DMS79 treated with DMSO at 0.1 percent for 48 hours (cell line): ENCODE measurements at regions not wholly inside any gene's neighbourhood (a gene's known extent, or its start where the extent isn't known, plus 50 kb on each side); places are given as distances from the start of the nearest gene placed in this dataset.

Experiments used
- DNase-seq: peaks from one replicate; lab custom pipeline; 2025; lab: John Stamatoyannopoulos, UW

- no peak for DNase-seq
Measured at GRCh38 chr5:143497749-143498148, 94.3 kb upstream of the NR3C1 start.

GRCh38 chr5:143496943-143497342, 93.5 kb upstream of the NR3C1 start:
- DNase-seq, result no peak

DNA sequence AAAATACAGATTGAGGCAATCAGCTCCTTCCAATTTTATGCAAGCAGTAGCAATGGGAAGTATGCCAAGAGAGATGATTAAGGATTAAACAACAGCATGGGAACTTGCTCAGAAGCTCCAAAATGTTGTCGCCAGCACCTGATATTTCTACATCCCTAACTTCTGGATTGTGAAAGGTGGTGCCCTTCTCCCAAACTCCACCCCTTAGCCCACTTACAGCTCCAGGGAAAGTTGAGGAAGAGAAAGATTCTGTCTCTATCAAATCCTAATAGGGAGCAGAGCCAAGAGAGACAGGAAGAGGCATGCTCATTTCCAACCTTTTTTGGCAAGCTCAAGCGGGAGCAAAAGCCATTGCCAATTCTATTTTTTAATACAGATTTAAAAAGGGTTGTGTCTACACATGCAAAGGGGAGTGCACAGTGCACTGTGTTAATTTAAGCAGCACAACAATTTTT, 92.4 kb upstream of the NR3C1 start:
- peak; percentile 43 for DNase-seq

GRCh38 chr5:143495110-143495509, 91.6 kb upstream of the NR3C1 start:
- DNase-seq, result no peak

GRCh38 chr5:143494595-143494994, 91.1 kb upstream of the NR3C1 start:
- DNase-seq, result no peak

GRCh38 chr5:143494162-143494561, 90.7 kb upstream of the NR3C1 start:
- DNase-seq, result no peak

GRCh38 chr5:143492783-143493182, 89.3 kb upstream of the NR3C1 start:
- no peak for DNase-seq

DNA sequence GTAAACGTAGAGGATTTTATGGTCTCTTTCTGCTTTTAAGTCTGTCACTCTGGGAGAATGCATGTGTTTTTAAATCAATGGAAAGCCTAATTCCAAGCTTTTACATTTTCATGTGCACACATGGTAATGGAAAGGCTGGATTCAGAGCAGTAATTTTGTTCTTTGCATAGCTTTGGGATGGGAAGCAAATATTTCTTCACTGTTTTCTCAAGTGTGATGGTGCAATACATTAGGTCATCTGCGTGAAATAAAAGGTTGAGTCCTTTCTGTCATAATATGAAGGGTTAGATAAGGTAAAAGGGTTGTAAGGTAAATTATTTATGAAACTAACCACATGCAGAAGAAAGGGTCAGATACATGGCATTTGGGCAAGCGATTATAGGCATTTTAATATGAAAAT, 88.2 kb upstream of the NR3C1 start:
- peak; percentile 1 for DNase-seq

- no peak for DNase-seq
Measured at GRCh38 chr5:143488381-143488780, 84.9 kb upstream of the NR3C1 start.

DNA sequence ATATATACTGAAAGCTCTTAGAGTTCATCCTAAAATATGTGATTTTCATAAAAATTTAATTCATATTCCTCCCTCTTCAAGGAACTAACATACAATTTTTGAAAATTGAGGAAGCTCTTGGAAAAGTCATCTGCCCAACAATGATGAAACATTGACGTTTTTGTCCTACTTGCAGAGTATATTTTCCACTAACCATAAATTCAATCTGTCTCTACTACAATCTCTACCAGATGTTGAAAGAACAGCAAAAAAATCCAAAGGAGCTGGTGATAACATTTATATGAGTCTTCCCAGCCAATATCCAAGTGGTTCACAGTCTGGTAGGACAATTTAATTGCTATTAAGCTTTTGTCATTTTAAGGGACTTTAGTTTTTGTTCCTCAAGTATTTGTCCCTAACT, 81.1 kb upstream of the NR3C1 start:
- DNase-seq, result no peak

- no peak for DNase-seq
Measured at GRCh38 chr5:143481697-143482531, 78.4 kb upstream of the NR3C1 start.

GRCh38 chr5:143480001-143480400, 76.5 kb upstream of the NR3C1 start:
- no peak for DNase-seq

- DNase-seq, result no peak
Measured at GRCh38 chr5:143479394-143479793, 75.9 kb upstream of the NR3C1 start.

DNA sequence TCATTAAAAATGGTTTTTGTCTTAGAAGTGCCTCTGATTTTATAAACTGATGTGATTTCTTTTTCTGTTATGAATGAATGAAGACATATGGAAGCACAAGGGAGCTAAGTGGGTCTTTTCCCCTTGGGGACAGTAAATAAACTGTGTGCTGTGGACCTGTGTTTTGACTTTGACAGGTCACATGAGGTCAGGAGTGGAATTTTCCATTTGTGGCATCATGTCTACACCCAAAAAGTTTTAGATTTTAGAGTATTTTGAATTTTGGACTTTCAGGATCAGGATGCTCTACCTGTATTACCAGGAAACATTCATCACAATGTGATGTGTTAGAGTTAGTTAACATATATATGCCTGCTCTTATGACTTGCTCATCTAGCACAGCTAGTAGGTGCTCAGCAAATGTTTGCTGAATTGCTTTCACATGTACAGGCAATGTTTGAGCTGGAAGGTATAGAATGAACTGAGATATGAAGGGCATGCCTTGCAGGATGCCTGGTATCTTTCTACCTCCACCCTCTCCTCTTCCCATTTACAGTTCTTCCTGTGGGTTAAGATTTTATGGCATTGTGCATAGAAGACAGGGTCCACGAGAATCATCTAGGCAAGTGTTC, 73.2 kb upstream of the NR3C1 start:
- no peak for DNase-seq

DNA sequence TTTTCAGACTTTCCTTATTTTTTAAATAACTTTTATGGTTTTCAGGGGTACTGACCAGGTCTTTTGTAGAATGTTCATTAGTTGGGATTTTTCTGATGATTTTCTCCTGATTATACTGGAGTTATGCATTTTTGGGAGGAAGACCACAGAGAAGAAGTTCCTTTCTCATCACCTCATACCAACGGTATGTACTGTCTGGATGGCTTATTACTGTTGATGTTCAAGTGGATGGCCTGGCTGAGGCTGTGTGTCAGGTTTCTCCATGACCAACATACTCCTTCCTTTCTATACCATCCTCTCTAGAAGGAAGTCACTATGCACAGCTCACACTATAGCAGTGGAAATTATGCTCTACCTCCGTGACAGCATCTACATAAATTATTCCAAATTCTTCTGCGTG, 71.1 kb upstream of the NR3C1 start:
- DNase-seq, result no peak

DNA sequence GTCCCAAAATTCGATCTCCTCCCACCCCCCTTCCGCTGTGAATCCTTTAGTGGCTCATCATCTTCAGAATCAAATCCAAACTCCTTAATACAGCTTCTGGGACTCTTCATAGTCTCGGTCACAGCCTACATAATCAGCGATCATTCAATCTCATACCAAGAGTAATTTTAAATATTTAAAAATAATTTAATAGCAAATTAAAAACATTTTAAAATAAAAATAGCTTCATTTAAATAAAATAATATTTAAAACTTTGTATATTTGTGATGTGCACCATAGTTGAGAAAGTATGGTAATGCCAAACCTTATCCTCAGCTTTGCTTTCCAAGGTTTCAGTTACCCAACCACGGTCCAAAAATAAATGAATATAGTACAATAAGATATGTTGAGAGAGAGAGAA, 70.0 kb upstream of the NR3C1 start:
- DNase-seq, result no peak

DNA sequence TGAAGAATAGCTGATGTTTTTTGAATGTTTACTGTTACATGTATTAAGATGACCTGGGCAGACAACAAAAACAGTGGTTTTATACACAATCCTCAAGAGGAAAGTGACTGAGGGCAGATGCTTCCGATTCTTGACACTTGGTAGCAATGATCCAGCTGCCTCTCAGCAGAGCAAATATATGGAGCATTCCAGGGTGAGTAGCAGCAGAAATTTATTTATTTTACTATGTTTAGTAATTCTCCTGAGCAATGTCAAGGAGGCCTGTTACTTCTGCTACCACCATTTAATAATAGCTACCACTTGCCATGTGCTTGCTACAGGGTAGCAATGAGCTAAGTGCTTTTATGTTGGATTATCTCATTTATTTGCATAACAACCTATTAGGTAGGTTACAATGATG, 69.1 kb upstream of the NR3C1 start:
- no peak for DNase-seq

DNA sequence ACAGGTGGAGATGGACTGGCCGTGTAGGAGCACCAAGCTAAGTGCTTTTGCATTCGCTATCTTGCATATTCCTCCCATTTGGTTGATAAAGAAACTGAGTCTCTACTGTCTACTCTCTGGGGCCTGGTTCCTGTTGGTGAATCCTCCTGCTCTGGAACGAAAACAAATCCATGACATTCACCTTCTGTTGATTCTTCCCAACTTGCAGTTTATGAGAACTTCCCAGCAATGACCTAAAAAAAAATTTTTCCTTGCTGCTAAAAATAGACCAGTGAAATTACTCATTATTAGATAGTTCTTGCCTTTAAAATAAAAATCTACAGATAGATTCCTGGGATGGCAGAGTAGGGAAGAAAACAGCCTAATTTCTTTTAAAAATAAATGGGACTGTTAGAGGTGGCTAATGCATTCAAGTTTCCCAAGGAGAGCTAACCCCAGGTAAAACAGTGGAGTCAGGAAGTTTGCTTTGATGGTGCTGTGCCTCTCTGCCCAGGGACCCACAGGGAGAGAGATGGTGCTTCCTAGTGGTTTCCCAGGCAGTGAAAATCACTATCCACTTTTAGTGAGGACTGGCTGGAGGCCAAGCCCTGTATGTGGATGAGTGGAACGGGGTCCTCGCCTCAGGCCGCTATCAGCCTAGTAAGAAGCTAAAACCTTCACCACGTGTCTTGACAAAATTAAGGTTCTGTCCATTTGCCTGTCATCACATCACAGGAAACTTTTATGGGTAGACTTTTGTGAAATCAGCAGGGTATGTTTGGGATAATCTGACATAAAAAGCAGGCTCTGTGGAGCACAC, 68.4 kb upstream of the NR3C1 start:
- DNase-seq, result no peak

DNA sequence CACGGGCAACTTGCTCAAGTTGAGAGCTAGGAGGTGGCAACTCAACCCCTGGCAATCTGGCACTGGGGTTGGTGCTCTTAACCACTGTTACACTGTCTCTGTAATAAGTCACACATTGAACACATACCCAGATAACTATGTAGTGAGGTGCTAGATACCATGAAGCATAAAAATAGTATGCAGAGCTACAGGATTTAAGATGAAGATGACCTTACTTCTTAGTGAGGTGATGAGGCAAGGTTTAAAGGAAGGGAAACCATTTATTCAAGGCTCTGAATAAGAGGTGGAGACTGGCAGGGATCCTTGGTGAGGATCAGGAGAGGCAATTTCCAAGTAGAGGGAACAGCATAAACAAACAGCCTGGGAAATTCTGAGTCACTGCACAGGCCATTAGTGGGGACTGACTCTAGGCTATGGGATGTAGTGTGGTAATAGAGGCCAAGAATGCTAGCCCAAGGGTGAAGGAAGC, 67.6 kb upstream of the NR3C1 start:
- no peak for DNase-seq

DNA sequence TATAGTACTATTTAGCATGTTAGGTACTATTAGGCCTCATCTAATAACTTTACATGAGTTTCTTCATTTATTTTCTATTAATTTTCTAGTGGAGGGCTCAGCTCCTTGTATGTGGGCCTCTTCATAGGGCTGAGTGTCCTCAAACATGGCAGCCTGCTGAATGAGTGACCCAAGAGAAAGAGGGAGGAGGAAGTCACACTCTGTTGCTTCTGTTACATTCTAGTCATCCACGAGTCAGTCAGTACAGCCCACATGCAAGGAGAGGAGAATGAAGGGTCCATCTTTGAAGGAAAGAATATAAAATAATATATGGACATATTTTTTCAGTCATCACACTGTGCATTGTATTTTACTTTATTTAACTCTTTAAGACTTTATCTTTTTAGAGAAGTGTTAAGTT, 66.6 kb upstream of the NR3C1 start:
- DNase-seq, result no peak

DNA sequence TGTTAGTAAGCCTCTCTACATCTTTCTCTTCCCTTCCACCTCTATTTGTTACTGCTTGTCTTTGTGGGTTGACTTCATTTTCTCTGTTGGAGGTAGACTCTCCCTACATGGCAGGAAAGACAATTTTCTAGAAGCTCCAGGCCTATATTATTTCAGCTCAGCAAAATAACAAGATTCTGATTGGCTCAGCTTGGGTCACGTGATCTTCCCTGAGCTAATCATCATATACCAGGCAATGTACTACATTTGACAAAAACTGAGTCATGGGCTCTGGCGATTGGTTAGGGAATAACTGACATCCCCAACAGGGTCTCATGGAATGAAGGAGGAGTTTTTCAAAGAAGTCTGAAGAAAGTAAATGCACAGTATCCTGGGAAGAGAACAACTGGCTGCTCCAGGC, 65.6 kb upstream of the NR3C1 start:
- DNase-seq, result no peak

DNA sequence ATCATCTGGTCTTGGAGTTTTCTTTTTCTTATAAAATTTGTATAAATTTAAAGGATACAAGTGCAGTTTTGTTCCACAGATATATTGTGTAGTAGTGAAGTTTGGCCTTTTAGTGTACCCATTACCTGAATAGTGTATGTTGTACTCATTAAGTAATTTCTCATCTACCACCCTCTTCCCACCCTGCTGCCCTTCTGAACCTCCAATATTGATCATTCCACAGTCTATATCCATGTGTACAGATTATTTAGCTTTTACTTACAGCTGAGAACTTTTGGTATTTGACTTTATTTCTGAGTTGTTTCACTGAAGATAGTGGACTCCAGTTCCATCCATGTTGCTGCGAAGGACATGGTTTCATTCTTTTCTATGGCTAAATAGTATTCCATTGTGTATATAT, 63.1 kb upstream of the NR3C1 start:
- DNase-seq, result no peak
